ENCODE measurements at regions not wholly inside any gene's neighbourhood (a gene's known extent, or its start where the extent isn't known, plus 50 kb on each side); places are given as distances from the start of the nearest gene placed in this dataset.

DNA sequence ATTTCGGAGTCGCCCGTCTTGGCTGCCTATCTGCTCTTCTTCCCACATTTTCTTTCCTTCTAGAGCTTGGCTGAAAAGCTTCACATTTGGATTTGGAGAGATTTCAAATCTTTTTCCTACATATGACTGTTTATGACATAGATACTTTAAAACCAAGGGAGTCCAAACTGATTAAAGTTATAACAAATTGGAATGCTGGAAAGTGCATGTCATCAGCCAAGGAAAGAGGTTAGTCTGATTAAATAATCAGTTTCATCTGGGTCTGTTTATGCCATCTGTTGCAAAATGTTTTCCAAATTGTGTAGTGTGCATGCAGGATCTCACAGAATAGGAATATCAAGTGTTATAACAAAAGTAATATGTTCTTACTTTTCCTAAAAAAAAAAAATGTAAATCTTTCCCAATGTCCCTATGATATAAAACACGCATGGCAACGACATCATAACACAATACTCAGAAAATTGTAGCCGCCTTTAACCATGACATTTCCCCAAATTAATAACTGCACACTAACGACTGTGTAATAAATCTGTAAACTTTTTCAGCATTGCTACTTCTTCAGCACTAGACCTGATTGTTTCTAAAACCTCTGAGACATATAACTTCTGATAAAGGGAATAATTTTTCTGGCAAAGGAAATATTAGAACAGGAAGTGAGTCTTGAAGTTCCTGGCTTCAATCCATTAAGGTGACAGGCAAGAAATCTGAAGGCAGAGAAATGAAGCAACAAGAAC lies 230.2 kb upstream of the FOXQ1 start:
- DNase-seq, result no peak

DNA sequence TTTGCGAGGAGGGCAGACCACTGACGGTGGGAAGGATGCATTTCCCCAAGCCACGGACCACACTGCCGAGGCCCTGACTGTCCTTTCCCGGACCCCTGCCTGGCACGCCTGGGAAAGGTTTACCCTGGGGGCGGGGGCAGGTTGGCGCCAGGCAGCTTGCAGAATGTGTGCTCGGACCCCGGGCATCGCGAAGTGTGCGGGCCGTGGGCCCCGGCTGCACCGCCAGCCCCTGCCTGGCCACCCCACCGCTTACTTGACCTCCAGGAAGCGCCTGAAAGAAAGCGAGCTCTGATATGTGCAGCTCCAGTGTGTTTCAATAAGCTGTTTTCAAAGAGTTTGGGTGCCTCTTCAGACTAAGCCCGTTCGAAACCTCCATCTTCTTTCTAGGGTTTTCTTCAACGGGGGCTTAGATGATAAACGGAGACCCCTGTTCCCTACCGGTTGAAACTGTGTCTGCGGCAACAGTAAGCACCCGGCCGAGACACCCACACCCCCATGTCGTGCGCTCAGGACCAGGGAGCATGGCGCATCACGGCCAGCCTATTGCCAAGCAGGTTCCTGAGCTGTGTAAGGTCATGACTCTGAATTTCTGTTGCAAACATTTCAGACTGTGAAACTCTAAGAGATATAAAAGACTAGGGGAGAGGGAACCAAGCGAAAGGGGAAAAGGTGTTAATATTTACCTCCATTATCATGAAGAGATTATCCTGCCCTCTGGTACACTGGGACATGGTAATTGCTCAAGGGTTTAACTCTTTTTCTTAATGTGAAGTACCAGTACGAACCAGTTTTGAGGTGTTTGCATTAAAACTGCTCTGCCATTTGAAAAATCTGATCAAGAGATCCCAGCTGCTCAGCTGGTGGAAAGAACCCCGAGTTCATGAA lies 231.2 kb upstream of the FOXQ1 start:
- DNase-seq, result no peak

DNA sequence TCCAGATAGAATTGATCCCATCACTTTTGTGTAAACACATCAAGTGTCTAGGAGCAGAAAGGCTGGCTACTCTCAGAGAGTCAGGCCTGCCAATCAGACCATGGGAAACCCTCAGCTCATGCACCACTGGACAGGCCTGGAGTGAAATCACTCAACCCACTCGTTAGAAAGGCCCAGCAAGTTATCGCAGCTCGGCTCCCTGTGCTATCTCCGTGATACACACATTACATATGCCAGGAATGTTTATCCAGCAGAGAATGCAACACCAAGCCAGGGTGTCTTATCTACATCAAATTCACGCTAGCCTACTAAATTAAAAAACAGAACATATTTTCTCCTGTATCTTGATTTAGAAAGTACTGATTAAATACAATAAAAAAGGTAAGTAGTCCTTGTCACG lies 232.4 kb upstream of the FOXQ1 start:
- DNase-seq, result no peak

DNA sequence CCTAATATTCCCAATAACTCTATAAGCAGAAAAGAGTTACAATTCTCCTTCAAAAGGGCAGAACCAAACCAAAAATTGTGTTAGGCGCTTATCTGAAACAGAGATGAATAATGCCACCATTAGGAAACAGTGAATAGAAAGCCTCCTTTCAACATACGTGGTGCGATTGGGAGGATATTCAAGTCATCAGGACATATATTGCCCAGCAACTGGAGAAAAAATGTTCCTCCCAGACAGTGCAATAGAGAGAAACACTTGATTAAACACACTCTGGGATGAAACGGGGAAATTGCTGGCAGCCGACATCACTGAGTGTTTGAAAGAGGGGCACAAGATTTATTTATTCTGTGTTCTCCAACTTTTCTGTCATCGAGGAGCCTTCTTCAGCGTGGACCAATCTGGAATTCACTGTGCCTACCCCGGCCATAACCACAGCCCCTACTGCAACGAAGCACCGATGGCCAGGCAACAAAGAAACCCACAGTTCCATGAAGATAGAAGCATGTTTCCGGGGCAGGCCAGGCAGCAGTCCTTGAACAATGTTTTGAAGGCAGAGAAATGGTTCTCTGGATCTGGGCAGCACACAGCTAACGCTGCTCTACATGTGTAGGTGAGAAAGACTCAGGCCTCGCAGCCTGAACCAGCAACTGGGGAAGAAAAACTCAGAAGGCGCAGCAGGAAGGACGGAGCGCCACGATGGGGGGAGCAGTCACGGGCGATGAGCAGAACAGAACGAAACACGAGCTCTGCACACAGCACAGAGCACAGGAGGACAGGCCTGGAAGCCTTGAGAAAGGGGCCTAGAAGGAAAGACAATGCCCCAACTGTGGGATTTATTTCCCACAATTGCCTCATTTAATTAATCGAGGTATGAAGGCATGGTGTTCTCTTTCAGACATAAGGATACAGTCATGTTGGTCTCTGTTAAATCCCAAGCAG lies 234.2 kb upstream of the FOXQ1 start:
- DNase-seq, result no peak

DNA sequence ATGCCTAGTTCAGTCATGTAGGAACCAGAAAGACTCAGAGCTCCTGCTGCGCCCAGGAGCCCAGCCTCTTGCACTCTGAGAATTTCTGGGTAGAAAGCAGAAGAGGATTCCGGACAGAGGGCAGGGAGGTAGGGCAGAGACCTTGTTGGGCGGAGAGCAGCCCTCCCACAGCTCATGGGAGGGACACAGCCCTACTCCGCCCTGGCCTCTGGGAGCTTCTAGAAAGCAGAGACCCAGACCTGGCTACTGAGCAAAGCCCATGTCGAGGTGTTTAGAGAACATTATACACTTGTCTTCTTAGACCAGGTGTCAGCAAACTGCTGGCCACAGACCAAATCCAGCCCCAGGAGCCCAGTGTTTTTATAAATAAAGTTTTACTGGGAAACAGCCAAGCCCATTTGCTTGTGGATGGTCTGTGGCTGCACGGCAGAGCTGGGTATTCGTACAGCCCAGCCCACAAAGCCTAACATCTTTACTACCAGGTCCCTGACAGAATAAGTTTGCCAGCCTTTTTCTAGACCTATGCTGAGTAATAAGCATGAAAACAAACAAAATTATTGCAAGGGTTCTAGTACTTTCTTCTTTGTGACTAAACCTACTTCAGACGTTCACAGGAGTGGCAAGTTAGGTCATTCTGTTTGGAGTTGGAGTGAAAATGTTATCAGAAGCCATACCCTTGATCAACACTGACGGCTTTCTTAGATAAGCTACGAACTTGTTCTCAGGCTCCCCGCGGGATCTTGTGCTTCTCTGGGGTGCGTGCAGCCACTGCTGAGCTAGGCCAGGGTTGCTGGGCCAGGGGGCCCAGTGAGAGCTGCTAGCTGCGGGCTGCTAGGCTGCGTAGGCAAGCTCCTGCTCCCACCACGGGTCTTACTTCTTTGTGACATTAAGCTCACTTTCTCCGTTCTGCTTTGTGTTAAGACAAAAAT lies 235.1 kb upstream of the FOXQ1 start:
- DNase-seq, result no peak

DNA sequence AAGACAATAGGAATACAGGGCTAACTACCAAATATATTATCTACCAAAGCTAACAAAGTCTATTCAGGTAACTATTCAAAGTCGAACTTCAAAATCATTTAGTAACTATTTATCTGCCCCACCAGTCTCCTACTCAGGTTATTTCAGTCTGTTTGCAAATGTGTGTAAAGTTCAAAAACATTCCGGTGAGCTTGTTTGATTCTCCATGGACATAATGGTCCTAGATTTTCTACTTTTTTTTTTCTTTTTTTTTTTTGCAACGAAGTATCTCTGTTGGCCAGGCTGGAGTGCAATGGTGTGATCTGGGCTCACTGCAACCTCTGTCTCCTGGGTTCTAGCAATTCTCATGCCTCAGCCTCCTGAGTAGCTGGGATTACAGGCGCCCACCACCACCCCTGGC lies 236.0 kb upstream of the FOXQ1 start:
- DNase-seq, result no peak

DNA sequence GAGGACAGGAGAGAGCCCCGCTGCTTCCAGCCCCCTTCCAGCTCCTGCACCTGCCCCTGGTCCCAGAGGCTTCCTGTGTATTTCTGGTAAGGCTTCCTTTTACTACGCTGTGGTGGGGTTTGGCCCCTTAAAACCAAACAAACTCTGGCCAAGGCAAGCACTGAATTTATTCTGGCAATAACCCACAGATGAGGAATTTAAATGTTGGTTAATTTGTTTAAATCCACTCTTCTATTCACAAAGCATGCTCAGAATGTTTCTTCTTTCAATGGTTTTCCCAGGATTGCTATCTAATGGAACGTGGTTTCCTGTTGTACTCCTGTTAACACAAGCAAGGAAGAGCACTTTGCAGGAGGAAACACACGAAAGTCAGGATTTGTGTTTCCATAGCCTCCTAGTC lies 236.5 kb upstream of the FOXQ1 start:
- no peak for DNase-seq

DNA sequence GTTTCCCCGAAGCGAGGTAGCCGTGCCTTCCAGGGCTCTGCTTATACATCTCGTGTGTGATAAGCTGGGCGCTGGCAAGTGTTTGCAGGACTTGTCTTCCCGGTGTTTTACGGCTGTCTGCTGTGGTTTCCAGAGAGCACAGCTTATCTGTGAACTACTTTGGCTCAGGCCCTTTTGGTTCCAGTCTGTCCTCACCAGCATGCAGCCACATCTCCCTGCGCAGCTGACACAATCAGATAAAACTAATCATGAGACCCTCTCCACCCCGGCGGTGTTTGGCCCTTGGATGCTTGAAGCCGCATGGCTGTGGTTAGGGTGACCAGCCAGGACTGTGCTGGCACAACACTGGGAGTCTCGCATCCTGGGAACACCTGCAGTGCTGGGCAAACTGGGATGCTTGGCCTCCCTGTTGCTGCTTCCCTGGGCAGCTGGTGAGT lies 241.8 kb upstream of the FOXQ1 start:
- DNase-seq, result no peak

DNA sequence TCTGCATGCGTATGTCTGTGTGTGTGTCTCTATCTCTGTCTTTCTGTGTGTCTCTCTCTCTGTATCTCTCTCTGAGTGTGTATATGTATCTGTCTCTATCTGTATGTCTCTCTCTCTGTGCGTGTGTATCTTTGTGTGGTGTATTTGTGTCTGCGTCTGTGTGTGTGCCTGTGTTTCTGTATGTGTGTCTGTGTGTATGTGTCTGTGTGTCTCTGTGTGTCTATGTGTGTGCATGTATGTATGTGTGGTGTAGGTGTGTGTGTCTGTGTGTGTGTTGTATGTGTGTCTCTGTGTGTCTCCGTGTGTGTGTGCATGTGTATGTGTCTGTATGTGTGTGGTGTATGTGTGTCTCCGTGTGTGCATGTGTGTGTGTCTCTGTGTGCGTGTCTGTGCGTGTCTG lies 243.0 kb upstream of the FOXQ1 start:
- no peak for DNase-seq

DNA sequence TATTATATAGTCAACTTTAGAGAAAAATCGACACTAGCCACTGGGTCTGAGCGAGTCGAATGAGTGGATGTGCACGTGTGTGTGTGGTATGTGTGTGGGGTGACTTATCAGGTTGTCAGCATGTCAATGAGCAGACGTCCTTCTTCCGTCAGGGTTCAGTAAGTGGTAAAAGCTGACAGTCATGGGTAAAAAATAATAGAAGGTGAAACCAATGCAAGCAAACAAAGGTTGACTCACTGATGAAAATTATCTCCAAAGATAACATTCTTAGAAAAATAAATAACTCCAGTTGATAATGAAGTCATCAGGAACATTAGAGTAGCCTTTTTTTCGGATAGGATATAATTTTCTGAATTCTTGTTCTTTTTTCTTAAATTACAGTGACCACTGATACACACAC lies 243.8 kb upstream of the FOXQ1 start:
- no peak for DNase-seq

DNA sequence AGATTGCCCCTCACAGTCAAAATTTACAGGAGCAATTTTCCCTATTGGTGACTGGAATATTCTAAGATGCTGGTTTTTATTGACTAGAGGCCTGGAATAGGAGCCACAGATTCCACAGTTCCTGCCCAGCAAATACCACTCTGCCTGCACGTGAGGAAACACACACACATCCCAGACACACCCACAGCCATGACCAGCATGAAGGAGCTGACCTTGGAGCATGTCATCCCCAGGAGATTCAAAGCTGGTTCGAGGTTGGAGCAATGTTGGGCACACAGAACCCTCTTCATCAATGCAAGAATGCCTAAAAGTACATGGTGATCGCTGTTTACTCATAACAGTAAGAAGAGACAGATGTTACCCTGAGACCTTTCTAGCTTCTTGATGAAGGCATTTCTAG lies 244.6 kb upstream of the FOXQ1 start:
- DNase-seq, result no peak

DNA sequence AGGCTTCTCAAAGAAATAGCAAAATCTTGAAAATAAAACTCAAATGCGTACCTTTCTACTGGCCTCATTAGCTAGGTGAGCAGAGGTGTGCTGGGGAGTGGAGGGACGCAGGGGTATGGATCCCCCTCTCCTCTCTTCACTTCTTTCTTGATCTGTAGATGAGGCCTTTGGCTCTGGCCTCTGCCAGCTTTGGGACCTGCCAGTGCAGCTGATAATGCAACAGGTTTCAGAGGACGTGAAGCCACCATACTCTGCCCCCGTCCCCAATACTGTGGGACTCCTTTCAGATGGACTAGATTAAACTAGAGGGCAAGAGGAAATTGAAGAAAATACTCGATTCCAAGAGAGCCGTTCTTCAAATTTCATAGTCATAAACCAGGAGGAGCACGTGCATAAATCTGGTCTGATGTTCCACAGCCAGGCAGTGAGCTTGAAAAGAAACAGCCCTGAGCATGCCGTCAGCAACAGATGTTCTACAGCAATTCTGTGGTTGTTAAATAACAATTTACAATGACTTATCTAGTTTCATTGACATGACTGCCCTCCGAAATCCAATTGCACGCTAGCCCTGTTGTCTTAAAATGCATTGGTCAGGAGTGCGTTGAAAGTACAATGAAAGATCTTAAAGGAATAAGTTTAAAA lies 245.3 kb upstream of the FOXQ1 start:
- no peak for DNase-seq

DNA sequence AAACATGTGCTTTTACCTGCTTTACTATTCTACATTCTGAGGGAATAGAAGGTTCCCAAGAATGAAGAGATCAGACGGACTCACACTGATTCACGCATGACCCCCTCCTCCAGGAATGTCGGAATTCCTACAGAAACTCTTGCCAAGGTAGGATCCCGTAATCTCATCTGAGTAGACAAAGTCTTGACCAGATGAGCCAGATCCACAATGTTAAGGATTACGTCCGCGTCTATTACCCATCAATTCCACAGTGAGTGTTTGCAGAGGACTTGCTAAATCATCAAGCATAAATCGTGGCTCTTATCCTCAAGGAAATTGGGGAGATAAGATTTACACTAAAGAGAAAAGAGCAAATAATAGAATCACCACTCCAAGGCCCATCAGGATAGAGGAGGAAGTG lies 245.9 kb upstream of the FOXQ1 start:
- no peak for DNase-seq

DNA sequence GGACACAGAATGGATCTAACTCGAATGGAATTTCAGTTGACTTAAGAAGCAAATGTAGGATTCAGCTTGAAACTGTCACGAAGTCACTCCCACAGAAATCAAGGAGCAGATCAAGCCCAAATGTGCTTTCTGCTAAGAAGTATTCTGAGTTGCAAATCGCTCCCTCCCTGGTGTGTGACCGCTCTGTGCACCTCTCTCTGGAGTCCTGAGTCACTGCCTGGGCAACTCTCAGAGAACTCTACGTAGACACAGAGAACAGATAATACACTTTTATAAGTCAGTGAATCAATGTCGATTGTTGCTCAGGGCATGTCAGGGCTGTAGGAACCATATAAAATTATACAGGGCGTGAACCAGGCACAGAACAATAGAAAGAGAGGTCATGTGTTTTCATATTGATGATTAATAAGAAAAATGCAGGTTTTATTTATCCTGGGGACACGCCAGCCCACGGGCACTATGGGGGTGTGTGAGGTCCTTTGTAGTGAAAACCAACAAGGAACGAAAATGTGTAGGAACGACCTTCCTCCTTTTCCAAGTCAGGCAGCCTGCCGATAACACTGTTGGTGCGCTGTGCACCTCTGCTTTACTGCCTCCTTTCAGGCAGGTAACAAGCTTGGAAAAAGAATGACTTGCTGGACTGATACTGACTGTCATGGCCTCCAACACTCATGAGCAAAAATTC lies 248.1 kb upstream of the FOXQ1 start:
- DNase-seq, result no peak

DNA sequence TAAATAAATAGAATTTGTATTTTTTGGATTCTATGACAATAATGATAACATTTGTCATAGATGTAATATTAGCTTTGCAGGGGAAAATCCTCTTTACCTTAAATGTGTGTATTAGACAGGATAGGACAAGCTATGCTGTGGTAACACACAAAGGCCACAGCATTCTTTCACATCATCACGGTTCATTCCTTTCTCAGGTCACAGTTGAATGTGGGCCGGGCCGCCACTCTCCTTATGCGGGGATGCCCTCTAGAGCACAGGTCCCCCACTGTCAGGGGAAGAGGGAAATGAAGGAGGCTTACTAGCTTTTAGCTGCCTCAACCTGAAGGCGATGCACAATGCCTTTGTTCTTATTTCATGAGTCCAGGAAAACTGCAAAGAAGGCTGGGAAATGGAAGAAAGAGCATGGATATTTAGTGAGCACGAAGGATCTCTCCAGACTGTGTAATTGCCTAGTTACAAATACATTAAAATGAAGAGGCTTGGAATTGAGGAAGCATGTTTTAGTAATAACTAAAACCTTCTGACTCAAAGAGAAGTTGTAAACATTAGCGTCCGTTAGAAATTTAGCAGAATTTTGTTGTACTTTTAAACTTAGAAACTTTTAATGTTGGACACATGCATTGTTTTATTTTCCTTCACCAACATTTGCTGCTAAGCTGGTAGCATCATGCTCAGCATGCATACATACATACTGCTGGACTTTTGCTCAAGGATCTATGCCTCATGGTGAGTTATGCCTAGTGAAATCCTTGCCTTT lies 248.9 kb upstream of the FOXQ1 start:
- no peak for DNase-seq

DNA sequence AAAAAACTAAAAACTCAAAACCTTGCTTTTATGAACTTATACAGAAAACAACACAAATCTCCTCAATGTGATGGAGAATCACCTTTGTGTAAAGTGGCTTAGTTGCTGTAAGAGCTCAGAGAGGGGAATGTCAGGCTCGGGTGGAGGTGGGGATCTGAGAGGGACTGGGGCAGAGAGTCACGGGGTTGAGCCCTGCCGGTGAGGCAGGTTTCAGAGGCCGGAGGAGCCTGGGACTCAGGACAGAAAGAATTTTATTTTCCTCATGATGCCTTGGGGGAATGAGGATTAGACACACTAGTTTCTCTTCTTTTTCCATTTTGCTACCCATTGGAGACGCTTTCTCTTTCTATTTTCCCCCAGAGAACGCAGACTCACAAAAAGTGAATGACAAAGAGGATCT lies 252.3 kb upstream of the FOXQ1 start:
- DNase-seq, result no peak

DNA sequence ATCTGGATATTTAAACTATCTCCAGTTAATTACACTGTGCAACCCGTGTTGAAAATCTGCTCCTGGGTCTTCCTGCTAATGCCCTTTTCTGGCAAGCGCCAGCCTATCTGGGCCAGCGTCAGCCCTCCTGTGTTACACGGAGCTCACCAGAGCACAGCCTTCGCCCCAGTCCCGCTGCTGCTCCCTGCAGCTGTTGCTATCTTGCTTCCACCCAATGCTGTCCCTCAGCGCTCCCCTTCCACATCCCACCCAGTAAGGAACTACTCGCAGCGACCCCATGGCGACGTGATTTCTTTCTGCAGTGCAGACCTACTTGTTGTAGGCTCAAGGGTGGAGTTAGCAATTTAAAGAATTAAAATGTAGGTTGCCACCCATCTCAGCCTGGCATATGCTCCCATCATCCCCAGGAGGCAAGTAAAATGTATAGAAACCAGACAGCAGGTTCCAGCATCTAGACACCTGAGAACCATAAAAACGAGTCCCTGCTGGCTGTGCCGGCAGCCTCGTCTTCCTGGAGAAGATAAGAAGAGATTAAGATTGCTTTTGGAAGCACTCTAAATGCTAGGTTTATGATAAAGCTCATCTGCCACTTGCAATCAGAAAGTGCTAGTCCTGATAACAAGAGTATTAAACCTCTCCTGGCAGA lies 254.3 kb upstream of the FOXQ1 start:
- DNase-seq, result no peak

DNA sequence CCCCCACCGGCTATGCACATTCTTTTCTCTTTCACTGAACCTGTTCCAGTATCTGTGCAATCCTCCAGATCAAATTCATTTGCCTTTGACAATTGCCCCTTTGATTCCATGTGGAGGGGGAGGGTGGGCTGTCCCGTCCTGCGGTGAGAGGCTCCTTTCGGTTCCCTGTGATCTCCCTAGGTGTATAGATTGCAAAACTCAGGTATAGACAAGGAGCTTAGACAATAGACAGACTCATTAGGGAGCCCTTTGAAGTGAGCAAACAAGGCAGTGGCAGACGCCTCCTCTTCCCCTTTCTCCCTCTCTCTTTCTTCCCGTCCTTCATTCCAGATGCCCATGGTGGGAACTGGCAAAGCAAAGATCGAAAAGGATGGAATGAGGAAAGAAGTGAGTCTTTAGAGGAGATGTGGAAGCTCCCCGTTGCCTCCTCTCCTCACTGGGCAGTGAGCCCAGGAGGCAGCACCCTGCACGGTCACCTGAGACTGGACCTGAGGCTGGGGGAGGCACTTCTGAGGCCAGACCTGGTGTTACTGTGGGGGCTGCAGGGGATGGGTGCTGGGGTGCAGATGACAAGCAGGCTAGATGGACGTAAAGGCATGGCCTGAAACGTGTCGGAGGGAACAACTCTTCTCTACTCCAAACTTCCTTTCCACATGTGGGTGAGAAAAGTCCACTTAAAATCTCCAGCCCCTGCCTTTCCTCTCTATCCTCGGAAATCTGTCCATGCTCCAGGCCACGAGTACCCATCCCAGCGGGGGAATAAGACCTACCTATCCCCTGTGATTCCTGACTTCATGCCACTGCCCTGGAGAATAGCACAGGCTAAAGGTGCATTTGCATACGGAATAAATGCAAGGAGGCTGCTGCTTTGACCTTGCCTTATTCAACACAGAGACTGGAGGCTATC lies 256.6 kb upstream of the FOXQ1 start:
- DNase-seq, result no peak

DNA sequence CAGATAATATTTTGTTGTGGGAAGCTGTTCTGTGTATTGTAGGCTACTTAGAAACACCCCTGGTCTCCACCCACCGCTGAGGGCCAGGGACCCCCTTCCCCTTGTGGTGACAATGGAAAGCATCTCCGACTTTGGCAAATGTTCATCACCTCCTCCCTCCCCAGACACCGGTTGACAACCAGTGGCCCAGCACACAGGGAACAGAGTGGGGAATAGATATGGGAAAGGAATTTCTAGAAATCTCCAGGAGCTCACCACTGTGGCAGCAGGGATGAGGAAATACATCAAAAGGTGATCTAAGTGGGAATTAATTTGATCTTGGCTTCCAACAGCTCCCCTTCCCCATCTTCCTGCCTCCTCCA lies 257.3 kb upstream of the FOXQ1 start:
- no peak for DNase-seq

Measured in amniotic stem cell (primary cell).